DMS53 treated with DMSO at 0.1 percent for 48 hours (cell line): ENCODE measurements at regions not wholly inside any gene's neighbourhood (a gene's known extent, or its start where the extent isn't known, plus 50 kb on each side); places are given as distances from the start of the nearest gene placed in this dataset.

ENCODE experiments used
- DNase-seq: peaks from one replicate; lab custom pipeline; 2025; ENCODE audit not compliant: unreplicated experiment; lab: John Stamatoyannopoulos, UW

GRCh38 chr13:78029901-78030300, 111.3 kb upstream of the EDNRB start:
- DNase-seq: no peak

- no peak for DNase-seq
Measured at GRCh38 chr13:78028960-78029359, 110.3 kb upstream of the EDNRB start.

GRCh38 chr13:78024996-78025395, 106.4 kb upstream of the EDNRB start:
- DNase-seq: no peak

- DNase-seq: peak; percentile 23
Measured at GRCh38 chr13:78022164-78022877, 103.7 kb upstream of the EDNRB start.

- no peak for DNase-seq
Measured at GRCh38 chr13:78020861-78021260, 102.2 kb upstream of the EDNRB start.

GRCh38 chr13:78015782-78016181, 97.2 kb upstream of the EDNRB start:
- no peak for DNase-seq

- no peak for DNase-seq
Measured at GRCh38 chr13:78012046-78012445, 93.4 kb upstream of the EDNRB start.

GRCh38 chr13:78004821-78005220, 86.2 kb upstream of the EDNRB start:
- DNase-seq: no peak

GRCh38 chr13:77999746-78000145, 81.1 kb upstream of the EDNRB start:
- DNase-seq: no peak

GRCh38 chr13:77994166-77994565, 75.5 kb upstream of the EDNRB start:
- DNase-seq: no peak

GRCh38 chr13:77991003-77991402, 72.4 kb upstream of the EDNRB start:
- DNase-seq: no peak

GRCh38 chr13:77989281-77989680, 70.7 kb upstream of the EDNRB start:
- no peak for DNase-seq

- DNase-seq: no peak
Measured at GRCh38 chr13:77988355-77988754, 69.7 kb upstream of the EDNRB start.

GRCh38 chr13:77986713-77987112, 68.1 kb upstream of the EDNRB start:
- DNase-seq: no peak

- DNase-seq: no peak
Measured at GRCh38 chr13:77985866-77986636, 67.4 kb upstream of the EDNRB start.

GRCh38 chr13:77981281-77981881, 62.8 kb upstream of the EDNRB start:
- no peak for DNase-seq

GRCh38 chr13:77980592-77980991, 62.0 kb upstream of the EDNRB start:
- DNase-seq: no peak

- DNase-seq: no peak
Measured at GRCh38 chr13:77979721-77980385, 61.2 kb upstream of the EDNRB start.

GRCh38 chr13:77975358-77976042, 56.9 kb upstream of the EDNRB start:
- DNase-seq: no peak

- no peak for DNase-seq
Measured at GRCh38 chr13:77969299-77969698, 50.7 kb upstream of the EDNRB start.
